PC-3 (cell line): ENCODE measurements at regions not wholly inside any gene's neighbourhood (a gene's known extent, or its start where the extent isn't known, plus 50 kb on each side); places are given as distances from the start of the nearest gene placed in this dataset.

Source experiments
- CTCF ChIP-seq: fragments of 300-600 bp; sonication (generic); conservative IDR thresholded peaks from 2 replicates; pipeline ENCODE4 v1.5.1; 2017; ENCODE audit warnings: antibody characterized with exemption, low read depth, mild to moderate bottlenecking, low read length
- EZH2 ChIP-seq: fragments of 300-600 bp; sonication (generic); IDR thresholded peaks from one replicate; pipeline ENCODE4 v1.6.1; 2017; ENCODE audit warnings: antibody characterized with exemption, mild to moderate bottlenecking, low read length; ENCODE audit not compliant: unreplicated experiment
- EZH2phosphoT487 ChIP-seq: fragments of 300-600 bp; sonication (generic); IDR thresholded peaks from 2 replicates; pipeline ENCODE4 v1.6.1; 2018; ENCODE audit warnings: mild to moderate bottlenecking, antibody characterized with exemption, low read length, borderline replicate concordance

- TF ChIP-seq CTCF (no peak), EZH2 (no peak), EZH2phosphoT487 (no peak)
These were observed 480.1 kb downstream of the SPRY1 start for GRCh38 chr4:123876671-123877101.
